ENCODE measurements at regions not wholly inside any gene's neighbourhood (a gene's known extent, or its start where the extent isn't known, plus 50 kb on each side); places are given as distances from the start of the nearest gene placed in this dataset.

GRCh38 chr12:115035535-115036107, 351.6 kb upstream of the TBX3 start:
- no peak for TF ChIP-seq CTCF (conservative IDR thresholded peaks at IDR 0.05)
- no peak for TF ChIP-seq ZFX (IDR thresholded peaks at IDR 0.05)

All from C4-2B (cell line).